ENCODE measurements at regions not wholly inside any gene's neighbourhood (a gene's known extent, or its start where the extent isn't known, plus 50 kb on each side); places are given as distances from the start of the nearest gene placed in this dataset.

DNA sequence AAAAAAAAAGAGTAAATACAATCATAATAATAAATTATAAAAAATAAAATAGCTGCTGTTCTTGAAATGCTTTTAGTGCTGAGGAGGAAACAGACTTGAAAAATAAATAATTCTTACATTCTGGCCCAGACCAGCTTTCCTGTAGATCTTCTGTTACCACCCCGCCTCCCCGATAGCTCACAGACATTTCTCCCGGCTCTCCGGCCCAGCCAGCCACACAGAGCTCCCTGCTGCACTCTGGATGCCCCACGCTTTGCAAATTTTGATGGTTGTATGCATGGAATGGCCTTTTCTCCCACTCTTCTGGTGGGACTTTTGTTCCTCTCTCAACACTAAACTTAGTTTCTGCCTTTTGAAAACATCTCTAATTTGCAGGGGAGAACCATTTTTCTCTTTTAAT lies 249.3 kb downstream of the ATP23 start:
- no peak for DNase-seq (ENCODE audit: low read depth in 2 of 2)

DNA sequence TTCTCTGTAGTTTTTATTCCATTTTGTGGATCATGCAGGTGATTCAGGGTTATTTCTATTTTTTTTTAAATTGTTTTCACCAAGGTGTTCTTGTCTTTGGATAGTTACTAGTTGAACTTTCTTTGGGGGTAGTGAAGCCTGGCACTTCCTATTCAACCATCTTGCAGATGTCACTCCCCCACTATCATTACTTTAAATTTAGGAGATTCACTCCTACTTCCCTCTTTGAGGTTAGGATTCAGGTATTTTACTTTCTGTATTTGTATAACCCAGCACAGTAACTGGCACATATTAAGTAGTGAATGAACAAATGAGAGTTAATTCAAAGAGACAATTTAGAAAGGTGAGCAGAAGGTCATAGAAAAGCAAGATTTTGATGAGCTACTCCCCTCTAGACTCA lies 255.6 kb downstream of the ATP23 start:
- DNase-seq (ENCODE audit: low read depth in 2 of 2) = no peak

DNA sequence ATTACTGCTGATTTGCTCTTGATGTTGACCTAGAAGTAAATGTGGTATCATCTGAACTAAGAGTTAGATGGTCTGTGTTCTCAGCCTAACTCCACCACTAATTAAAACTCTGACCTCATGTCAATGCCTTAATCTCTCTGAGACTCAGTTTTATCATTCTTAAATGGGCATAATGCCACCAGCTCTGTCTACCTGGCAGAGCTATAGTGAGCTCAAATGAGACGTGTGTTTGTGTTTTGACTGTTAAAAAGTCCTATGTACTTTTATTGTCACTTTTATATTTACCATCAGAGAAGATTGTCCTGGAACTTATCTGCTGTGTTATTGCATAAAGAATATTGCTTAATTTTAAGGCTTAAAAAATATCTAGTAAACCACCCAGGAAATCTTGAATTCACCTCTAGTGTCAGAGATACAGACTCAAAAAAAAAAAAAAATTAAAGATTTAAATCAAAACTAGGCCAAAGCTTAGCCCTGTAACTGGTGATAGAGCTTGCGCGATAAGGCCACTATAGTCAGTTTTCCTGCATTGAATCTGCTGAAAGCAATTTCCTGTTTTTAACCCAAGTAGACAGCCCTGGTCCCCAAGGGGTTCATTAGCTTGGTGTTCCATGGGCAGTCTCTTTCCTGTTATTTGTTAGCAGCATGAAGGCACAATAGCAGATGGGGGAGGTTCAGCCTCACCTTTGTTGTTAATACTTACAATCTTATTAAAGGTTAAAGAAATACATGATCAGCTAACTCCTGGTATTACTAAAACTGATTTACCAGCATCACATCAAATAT lies 261.8 kb downstream of the ATP23 start:
- no peak for DNase-seq (ENCODE audit: low read depth in 2 of 2)

- DNase-seq (ENCODE audit: low read depth in 2 of 2) = no peak
Observed at GRCh38 chr12:58204071-58204470, 262.7 kb downstream of the ATP23 start.

DNA sequence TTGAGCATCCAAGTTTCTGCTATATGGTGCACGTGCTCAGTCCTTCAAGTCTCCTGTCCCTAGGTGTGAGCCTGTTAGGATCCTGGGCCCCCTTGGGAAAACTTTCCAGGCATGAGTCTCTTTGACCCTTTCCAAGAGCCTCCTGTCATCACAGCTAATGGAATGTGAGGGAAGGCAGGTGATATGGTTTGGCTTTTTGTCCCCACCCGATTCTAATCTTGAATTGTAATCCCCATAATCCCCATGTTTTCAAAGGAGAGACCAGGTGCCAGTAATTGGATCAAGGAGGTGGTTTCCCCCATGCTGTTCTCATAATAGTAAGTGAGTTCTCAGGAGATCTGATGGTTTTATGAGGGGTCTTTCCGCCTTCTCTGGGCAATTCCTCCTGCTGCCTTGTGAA lies 265.5 kb downstream of the ATP23 start:
- no peak for DNase-seq (ENCODE audit: low read depth in 2 of 2)

DNA sequence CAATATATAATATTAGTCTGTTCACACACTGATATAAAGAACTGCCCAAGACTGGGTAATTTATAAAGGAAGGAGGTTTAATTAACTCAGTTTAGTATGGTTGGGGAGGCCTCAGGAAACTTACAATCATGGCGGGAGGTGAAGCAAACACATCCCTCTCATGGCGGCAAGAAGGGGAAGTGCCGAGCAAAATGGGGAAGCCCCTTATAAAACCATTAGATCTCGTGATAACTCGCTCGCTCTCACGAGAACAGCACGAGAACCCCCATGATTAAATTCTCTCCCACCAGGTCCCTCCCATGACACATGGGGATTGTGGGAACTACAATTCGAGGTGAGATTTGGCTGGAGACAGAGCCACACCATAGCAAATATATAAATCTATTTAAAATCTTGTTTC lies 269.8 kb downstream of the ATP23 start:
- DNase-seq (ENCODE audit: low read depth in 2 of 2) = no peak

DNA sequence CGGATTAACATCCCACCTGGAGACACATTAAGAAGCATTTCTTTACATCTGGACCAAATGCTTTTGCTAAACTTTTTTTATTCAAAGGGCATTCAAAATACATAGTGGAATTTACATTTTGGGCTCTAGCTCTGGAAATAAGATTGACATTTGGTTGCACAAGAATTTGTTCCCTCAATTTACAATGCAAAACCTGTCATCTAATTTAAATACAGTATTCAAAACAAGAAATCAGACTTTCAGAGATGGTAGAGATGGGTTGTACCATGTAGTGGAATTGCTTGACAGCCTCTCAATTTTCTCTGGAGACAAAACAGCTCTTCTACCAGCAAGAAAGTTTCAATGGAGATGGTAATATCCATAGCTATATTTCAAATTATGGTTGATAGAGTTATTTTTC lies 275.8 kb downstream of the ATP23 start:
- no peak for DNase-seq (ENCODE audit: low read depth in 2 of 2)

DNA sequence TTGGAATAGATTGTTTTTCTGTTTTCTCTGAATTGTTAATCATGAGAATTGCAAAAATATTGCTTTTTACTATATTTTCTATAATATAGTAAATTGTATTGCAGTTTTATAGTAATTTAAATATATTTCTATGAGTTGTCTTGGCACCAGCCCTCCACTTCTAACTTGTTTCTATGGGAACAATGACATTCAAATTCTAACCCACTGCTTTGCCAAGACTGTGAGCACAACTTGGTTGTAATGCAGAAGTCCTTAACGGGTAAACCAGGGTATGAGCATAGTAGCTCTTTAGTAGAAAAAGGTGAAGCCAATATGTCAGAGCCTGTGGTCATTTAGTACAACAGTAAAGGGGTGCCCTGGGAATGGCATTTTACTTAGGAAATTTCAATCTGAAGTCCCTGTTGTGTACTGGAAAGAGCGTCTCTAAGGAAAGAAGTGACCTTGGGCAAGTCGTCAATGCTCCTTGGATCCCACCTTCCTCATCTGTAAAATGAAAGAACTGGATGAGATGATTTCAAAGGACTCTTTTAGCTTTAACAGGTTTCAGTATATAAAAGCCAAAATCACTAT lies 283.3 kb downstream of the ATP23 start:
- DNase-seq (ENCODE audit: low read depth in 2 of 2) = no peak

DNA sequence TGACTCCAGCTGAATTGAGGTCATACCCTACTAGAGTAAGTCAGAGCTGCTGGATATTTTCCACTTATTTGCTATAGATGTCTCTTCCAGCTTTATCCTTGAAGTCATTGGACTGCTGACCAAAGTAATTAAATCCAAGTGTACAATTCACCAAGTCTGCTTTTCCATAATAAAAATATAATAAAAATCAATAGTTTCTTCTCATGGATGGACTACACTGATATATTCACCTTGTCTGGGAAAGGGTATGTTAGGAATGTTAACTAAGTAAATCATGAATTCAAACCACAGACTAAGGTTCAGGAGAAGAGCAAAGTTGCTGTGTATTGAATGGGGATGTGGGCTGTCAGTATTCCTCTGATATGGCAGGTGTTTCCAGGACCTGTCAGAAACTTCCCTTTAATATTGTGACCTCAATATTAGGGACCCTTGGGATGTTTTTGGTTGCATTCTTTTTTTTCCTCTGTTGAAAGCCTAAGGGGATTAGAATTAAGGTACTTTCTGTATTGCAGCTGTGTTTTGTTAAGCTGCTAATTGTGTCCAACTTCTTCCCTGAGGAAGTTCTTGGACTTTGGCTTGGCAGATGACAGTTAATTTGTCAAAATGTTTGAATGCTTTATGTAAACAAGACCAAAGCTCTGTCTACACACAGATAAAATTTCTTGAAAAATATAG lies 284.0 kb downstream of the ATP23 start:
- no peak for DNase-seq (ENCODE audit: low read depth in 2 of 2)

GRCh38 chr12:58233886-58234285 lies 292.5 kb downstream of the ATP23 start:
- no peak for DNase-seq (ENCODE audit: low read depth in 2 of 2)

DNA sequence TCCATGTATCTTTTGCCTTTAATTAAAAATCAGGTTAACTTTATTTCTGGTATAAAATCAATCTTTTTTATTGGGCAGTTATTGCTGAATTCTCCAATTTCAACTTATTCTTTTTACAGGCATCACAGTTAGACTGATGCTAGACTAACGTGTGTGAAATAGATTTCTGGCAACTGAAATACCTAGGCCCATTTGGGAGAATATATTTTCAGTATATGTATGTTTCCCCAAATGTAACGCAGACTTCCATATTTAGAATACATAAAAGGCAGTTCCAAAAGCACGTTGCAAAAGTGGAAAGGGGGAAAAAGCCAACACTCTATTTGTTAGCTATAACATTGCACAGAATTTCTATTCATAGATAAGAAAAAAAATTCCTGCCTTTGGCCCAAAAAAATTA lies 297.0 kb downstream of the ATP23 start:
- DNase-seq (ENCODE audit: low read depth in 2 of 2) = no peak

GRCh38 chr12:58241099-58241498 lies 299.7 kb downstream of the ATP23 start:
- DNase-seq (ENCODE audit: low read depth in 2 of 2) = no peak

GRCh38 chr12:58242796-58243630 lies 301.6 kb downstream of the ATP23 start:
- no peak for DNase-seq (ENCODE audit: low read depth in 2 of 2)

- DNase-seq (ENCODE audit: low read depth in 2 of 2) = no peak
Observed at GRCh38 chr12:58247633-58248032, 306.3 kb downstream of the ATP23 start.

GRCh38 chr12:58248599-58248998 lies 307.2 kb downstream of the ATP23 start:
- DNase-seq (ENCODE audit: low read depth in 2 of 2) = no peak

GRCh38 chr12:58249610-58250009 lies 308.2 kb downstream of the ATP23 start:
- DNase-seq (ENCODE audit: low read depth in 2 of 2) = no peak

DNA sequence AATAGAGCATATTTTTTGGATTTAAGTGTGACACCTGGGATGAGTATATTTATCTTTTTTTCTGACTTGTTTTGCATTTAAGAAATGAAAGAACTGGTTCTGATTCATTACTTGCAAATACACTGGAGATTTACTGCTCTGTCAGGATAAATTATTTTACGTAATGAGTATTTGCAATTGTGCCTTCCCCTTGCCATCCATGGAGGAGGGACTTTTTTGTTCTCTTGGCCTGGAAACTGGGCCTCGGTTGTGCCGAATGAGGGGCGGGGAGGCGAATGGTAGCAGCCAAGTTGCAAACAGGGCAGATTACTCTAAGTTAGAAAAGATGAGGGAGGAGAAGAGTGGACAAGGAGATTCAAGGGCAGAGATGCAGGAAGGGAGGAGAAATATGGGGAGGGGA lies 308.7 kb downstream of the ATP23 start:
- DNase-seq (ENCODE audit: low read depth in 2 of 2) = no peak

DNA sequence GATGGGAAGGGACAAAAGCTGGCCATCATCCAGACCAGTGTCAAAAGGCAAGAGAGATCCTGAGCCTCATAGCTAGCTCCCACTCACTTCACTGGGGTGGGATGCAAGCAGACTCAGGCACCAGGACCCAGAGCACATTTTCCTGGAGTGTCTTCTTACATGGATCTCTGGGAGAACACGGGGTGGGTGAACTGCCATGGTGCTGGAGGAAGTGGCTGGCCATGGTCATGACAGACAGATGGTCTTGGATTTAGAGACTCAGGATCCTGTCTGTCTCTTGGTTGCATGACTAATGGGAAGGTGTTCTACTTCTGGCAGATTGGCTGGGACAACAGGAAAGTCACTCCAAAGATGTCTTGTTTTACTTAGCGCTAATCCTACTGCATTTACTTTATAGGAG lies 311.5 kb downstream of the ATP23 start:
- DNase-seq (ENCODE audit: low read depth in 2 of 2) = no peak

- no peak for DNase-seq (ENCODE audit: low read depth in 2 of 2)
Observed at GRCh38 chr12:58253663-58254062, 312.3 kb downstream of the ATP23 start.

GRCh38 chr12:58254463-58255100 lies 313.2 kb downstream of the ATP23 start:
- no peak for DNase-seq (ENCODE audit: low read depth in 2 of 2)

DNA sequence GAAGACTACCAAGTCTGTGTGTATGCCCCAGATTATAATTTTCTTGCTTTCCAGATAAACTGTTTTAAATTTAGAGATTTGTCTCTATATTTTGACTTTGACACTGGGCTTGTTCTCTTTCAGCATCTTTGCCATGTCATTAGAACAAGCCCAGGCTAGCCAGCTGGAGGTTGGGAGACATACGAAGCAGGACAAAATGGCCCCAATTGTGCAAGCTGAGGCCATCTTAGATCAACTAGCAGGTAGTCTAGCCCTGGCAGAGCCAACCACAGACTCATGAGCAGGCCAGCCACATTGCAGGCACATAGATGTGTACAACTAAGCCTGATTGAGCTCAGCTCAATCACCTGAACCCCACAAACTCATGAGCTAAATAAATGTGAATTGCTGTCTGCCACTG lies 321.4 kb downstream of the ATP23 start:
- no peak for DNase-seq (ENCODE audit: low read depth in 2 of 2)

- DNase-seq (ENCODE audit: low read depth in 2 of 2) = no peak
Observed at GRCh38 chr12:58263816-58264215, 322.4 kb downstream of the ATP23 start.

Measured in stimulated activated CD4-positive, alpha-beta T cell treated with anti-CD3 and anti-CD28 coated beads, Interleukin-4, amount 100 ng/mL, for 48 hours (primary cell).